Suppressor macrophage (primary cell): ENCODE measurements at regions not wholly inside any gene's neighbourhood (a gene's known extent, or its start where the extent isn't known, plus 50 kb on each side); places are given as distances from the start of the nearest gene placed in this dataset.
"Not testable (repeated sequence)": the region's sequence is repeated elsewhere in the genome, so short reads cannot be mapped to it uniquely, and the experiment has no call there.

Experiments used
- DNase-seq, 4 experiments: peaks; one replicate each; pipeline ENCODE4 v3.0.0-alpha.2; 2020 to 2022

DNA sequence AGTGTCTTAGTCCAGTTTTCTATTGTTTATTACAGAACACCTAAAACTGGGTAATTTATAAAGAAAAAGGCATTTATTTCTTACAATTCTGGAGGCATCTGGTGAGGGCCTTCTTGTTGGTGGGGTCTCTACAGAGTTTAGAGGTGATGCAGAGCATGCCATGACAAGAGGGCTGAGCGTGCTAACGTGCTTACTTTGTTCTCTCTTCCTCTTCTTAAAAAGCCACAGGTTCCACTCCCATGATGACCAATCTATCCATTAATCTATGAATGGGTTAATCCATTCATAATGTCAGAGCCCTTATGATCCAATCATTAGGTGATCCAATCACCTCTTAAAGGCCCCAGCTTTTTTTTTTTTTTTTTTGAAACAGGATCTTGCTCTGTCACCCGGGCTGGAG, 291.5 kb upstream of the GALNTL6 start:
- no peak for DNase-seq

DNA sequence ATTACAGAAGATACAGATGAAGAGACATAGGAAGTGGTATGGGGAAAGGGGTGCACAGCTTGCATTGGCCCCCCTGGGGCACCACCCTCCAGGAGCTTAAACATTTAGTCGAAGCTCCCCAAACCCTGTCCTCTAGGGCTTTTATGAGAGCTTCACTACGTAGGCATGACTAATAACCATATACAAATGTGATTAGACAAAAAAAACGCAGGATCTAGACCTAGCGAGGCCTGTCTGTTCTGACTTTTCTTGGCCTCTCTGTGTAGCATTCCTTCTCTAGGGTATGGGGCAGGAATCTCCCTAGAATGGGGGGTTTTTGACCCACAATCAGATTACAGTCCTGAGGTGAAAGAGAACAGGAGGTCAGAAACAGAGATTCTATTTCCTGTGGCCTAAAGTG, 293.7 kb upstream of the GALNTL6 start:
- no peak for DNase-seq

DNA sequence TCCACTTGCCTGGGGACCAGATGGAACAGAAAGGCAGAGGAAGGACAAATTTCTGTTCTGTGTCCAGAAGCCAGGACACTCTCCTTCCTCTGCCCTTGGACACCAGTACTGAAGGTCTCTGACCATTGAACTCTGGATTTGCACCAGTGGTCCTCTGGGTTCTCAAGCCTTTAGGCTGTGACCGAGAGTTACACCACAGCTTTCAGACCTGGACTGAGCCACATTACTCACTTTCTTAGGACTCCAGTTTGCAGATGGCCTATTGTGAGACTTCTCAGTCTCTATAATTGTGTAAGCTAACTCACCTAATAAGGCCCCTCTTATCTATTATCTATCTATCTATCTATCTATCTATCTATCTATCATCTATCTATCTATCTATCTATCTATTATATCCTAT, 295.3 kb upstream of the GALNTL6 start:
- DNase-seq, result no peak

DNA sequence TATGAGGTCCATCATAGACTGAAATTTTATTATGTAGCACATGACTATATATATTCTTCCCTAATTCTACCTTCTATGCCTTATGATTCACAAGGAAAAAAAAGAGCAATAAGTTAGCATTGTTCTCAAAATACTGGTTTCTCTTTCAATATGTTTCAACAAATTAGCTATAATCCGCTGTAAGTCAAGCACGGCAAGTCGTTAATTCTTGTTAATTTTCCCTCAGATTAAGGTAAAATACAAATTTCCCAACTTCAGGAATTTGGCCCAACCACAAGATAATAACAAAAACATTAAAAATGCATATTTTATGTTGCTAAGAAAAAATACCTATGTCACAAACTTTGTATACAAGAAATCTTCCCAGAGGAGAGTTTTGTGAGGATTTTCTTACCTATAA, 296.5 kb upstream of the GALNTL6 start:
- no peak for DNase-seq

DNA sequence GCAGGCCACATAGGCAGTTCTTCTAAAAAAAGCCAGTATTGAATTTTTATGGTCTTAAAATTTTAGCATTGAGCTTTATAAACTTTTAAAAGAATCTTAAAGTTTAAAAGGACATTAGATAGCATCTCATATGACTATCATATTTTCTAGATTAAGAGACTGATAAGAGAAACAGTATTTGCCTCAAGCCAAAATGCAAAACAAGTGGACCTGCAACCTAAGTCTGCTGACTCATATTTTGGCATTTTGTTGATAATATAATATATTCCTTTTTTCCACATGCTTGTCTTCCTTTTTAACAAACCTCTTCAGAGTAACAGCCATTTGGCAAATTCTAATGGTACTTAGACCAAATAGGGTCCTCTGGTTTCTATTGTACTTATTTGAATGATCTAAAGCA, 328.5 kb upstream of the GALNTL6 start:
- no peak for DNase-seq

DNA sequence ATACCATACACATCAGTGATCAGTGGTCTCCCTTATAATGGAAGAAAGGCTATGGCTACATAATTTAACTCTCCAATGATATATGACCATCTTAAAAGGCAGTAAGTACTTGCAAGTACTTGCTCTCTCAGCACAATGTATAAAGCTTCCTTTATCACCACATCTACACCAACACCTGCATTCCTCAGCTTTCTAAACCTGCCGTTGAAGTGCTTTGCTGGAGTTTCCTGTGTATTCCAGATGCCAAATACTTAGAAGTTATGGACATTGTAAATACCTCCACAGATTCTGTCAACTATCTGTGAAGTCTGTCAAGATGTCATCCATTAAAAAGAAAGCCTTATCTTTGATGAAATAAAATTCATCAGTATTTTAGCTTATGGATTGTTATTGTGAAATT, 335.0 kb upstream of the GALNTL6 start:
- no peak for DNase-seq

DNA sequence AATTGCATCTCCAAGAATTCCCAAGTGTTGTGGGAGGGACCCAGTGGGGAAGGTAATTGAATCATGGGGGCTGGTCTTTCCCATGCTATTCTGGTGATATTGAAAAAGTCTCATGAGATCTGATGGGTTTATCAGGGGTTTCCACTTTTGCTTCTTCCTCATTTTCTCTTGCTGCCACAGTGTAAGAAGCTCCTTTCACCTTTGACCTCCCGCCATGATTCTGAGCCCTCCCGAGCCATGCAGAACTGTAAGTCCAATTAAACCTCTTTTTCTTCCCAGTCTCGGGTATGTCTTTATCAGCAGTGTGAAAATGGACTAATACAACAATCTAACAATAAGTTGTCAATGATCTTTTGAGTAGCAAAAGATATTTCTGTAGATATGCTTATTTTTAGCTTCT, 338.1 kb upstream of the GALNTL6 start:
- DNase-seq, result not testable (repeated sequence)

DNA sequence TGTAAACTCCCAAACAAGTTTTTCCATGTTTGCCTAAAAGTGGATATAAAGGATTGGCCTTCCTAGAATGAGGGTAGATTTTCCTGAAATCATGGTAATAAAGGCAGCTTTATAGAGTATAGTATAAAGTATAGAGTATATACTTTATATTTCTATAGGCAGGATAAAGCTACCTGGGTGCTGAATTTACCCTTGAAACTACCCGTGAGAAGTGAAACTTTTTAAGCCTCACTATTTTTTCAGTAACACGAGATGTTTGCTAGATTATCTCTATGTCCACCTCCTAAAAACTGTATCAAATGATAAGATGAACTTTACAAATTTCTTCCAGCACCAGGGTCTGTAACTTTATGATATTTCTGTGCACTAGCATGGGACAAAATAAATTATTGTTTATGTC, 340.0 kb upstream of the GALNTL6 start:
- DNase-seq, result no peak

DNA sequence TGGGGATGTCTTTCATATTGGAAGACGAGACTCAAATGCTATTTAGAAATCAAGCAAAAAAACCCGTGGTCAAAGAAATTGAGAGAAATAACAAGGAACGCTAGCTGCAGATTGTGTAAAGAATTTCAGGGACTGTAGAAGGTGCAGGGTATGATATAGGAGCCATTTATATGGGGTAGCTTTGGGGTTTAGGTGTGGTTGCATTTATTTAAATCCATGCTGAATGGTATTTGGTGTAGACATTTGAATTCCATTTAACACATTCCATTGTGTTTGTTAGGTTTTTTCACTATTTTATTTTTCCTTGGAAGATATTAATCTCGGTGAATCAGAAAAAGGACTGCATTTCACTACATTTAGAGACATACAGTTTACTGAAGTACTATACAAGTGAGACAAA, 341.0 kb upstream of the GALNTL6 start:
- no peak for DNase-seq

DNA sequence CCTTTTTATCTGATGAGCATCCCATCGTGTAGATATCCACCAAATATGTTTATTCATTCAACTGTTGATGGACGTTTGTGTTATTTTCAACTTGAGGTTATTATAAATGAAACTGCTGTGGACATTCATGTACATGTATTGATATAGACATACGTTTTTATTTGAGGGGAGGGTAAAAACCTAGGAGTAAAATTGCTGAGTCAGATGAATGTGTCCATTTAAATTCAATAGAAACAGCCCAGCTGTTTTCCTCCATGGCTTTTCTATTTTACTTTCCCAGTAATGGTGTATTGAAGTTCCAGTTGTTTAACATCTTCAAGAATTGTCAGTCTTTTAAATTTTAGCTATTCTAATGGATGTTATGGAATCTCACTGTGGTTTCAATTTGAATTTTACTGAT, 348.7 kb upstream of the GALNTL6 start:
- DNase-seq, result no peak

DNA sequence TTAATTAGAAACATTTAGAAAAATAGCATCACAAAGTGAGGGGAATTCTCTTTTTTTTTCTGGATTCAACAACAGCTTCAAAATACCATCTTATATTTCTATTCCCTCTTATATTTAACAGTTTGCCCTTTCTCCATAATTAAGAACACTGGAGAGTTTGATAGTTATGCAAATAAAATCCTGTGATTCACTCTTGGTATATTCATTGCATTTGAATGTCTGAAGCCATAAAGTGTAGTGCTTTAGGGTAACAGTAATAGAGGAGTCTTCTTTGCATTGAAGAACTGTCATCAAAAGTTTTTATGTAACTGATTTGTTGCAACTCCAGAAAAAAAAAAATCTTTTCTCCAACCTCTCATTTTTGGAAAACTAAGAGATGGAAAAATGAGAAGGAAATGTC, 352.0 kb upstream of the GALNTL6 start:
- no peak for DNase-seq

DNA sequence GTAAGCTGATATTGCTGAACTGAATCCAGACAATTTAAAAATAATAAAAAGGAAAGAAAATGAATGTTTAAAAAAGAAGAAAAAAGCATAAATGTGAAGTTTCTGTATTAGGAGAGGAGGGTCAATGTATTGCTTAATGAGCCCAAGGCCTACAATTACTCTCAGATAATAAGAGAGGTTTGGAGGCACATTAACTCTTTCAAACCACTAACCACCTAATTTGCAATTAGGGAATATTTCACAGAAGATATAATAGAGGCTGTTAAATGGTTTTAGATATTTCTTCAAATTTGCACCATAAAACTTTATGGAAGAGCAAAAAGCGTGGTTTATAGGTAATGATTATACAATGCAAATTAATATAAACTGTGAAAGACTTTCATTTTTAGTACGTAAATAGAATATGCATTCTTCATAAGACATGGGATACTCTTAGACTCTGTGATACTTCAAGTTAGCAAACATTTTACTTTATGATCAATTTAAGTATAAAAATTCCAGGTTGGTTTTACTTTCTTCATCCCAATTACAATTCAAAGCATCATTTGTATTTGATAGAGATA, 364.2 kb upstream of the GALNTL6 start:
- DNase-seq, result no peak

DNA sequence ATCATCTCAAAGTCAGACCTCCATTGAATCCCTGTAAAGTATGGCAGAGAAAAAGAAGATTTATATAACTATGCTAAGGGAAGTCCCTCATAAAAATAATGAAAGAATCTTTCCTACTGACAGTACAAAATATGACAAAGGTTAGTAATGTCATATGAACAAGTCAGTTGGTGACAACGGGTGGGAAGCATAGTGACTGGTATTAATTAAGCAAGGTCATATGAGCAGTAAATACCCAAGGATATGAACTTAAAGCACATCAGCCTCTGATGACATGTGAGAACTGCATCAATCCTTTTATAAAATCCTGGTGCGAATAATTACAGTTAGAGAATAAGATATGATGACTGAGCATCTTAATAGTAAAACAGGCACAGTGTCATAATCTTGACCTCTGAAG, 364.8 kb upstream of the GALNTL6 start:
- DNase-seq, result no peak

DNA sequence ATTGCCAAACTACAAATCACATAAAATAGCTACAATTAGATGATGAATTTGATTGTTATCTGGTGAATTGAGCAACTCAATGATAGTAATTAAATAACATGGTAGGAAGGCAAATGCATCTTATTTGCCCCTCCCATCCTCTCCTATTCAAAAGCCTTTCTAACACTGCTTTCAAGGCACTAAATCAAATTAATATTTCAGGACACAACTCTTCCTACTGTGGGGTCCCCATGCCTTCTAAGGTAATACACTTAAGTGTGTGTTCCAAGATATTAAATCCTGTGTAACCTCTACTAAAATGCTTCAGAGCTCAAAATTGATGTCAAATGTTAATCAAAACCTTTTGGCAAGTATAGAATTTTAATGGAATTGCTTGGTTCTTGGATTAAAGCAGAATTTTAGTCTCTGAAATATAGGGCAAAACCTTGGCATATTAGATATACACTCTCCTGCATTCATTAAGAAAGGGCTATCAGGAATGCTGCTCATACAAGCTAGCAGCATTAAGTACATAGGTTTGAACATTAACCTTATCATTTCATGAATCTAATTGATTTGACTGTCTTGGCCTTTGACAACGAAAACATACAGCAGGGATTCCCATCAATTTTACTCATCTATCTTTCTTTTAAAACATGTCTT, 371.8 kb upstream of the GALNTL6 start:
- DNase-seq, result no peak

DNA sequence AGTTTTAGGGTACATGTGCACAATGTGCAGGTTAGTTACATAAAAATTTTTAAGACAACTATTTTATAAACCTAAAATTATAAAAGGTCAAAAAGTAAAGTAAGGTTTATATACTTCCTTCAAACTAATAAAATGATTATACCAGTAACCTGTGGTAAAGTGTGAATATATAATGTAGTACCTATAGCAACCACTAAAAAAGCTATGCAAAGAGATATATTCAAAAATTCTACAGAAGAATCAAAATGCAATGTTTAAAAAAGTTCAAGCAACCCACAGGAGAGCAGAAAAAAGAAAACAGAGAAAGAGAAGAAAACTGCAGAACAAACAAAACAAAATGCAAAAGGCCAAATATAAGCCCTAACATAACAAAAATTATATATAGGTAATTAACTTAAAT, 379.5 kb upstream of the GALNTL6 start:
- DNase-seq, result no peak

DNA sequence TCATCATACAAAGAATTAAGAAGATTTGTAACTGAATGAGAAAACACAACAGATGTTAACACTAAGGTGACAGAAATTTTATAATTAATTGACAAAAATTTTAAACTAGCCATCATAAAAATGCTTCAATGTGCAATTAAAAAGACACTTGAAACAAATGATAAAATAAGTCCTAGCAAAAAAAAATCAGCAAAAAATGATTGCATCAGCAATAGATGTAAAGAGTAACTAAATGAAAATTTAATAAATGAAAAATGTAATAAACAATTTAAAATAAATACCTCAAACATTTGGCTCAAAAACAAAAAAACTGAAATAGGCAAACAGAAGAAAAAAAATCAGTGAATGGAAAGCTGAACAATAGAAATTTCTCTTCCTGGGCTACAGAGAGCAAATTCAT, 380.7 kb upstream of the GALNTL6 start:
- no peak for DNase-seq

DNA sequence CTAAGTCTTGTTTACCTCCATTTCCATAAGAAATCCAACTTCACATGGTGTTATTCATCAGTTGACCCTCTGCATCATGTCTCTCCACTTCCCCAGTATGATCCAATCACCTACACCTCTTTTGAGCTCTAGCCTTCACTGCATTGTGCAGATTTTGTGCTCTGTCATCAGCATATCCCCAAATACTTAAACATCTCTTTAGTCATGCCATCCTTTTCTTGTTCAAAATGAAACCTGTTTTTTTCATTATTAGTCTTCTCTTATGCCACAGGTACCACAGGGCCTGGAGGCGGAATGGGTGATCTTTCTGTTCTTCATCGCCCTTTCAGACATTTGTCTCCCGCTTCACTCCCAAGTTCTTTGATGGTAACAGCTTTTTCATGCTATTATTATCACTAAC, 382.7 kb upstream of the GALNTL6 start:
- no peak for DNase-seq

DNA sequence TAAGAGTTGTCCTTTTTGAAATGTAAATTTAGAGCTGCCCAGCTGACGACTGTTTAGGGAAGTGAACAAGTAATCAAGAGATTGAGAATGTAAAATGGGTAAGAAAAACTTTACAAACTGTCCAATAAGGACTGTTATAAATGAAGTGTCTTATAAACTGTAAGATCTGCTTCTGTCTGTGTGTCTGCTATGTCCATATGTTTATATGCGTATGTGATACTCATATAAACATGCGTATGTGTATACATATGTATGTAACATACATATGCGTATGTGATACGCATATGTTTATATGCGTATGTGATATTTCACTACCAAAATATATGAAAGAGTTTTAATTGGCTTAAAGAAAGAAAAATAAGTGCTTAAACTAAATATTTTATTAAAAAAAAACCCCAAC, 416.0 kb upstream of the GALNTL6 start:
- no peak for DNase-seq

DNA sequence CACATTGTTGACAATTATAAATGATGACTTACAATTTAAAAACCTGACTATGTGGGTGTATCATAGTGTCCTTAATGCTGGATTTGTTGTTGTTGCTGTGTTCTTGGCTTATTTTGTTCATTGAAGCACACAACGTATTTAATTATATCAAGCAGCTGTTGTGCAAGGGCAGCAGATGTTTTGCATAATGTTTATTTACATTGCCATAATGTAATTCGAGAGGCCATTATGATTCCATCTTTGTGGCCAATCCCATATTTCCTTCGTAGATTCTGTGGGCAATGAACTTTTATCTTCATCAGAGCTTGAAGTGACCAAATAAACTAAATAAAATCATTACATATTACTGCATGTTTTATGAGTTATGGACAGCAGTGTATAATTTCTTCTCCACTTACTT, 422.6 kb upstream of the GALNTL6 start:
- DNase-seq, result no peak

DNA sequence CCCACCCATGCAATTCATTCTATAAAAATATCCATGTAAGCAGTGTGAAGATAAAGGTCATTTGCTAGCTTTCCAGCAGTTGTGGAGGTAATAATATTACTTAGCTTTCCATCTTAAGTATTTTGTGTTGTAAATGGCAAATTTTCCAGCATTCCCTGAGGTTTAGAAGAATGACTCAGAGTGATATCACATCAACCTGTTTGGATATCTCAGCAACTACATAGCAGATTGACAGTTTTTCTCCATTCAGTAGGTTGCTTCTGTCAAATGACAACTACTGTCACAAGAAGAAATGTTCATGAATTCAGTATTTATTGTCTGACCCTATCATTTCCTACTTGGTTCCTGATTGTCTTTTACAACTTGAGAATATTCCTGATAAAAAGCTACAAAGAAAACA, 434.9 kb upstream of the GALNTL6 start:
- no peak for DNase-seq

DNA sequence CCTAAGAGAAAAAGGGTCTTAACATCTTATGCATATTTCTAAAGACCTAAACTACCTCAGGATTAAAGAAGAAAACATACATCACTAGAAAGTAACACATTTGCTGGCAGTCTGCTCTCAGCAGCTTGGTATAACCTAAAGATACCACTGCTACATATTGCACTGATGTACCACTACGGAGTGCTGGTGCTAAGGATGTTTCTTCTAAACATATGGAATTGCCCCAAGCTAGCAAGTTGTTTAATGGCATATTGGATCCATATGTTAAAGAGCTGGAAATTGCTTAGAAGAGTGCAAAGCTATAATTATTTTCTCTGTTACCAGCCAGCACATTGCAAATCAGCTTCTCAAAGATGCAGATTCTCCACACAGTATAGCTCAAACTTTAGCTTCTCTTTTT, 436.5 kb upstream of the GALNTL6 start:
- DNase-seq, result no peak

DNA sequence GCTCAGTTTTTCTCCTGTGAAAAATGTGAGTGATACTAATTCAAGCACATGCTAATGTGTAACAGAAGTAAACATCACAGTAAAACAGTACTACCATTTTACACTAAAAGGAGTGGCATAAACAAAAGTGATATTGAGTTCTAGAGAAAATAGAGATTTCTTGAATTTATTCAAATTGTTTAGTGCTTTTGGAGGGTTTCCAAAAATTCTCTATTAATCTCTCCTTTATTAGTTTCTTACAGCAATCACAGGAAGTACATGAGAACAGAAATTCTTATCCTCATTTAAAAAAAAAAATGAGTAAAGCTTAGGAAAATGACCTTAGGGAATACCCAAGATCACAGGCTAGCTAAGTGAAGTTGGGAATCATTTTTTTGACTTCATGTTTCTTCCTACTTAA, 459.7 kb upstream of the GALNTL6 start:
- DNase-seq, result no peak

DNA sequence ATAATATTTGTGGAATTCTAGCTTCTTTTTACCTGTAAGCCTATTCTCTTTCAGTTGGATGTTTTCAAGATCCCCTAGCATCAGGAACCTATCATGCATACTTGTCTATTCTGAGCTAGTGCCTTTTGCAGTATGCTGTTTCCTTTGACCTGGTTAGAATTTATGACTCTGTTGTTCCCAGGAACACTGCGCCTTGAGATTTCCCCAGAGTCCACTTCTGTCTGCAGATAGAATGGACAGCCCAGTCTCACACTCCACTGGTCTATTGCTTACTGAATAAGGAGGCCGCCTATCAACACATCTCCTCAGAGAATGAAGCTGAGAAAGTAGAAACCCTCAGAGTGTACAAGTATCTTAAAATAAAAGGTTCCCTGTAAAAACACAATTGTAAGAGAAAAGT, 465.1 kb upstream of the GALNTL6 start:
- DNase-seq, result no peak

DNA sequence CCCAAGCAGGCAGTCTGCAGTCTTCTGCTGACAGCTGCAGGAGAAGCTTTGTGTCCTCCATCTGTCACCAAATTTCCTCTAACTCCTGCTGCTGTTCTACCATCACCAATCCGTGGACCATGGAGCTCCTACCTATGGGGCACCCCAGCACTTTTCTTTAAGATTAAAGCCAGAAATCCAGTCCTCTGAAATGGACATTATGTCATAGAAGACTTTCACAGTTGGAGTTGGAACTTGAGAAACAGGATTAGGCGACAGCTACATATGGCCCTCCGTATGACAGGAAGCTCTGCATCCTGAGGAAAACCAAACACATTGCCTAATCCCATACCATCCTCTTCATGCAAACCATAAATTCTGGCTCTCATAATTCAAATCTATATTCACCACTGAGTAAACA, 470.6 kb upstream of the GALNTL6 start:
- DNase-seq, result peak in 2 of 4 experiments; percentile 3 to 7

DNA sequence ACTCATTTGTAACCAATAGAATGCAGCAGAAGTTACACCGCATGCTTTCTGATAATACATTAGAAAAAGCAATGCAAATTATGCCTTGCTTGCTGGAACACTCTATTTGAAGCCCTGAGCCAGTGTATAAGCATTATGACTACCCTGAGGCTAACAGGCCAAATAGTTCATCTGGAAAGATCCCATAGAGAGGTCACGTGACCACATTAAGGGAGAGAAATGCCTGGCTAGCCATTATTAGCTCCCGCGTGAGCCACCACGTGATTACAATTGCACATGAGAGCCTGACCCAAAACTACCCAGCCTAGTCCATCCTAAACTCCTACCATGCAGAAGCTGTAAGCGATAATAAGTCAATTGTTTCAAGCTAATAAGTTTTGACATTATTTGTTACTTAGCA, 472.9 kb upstream of the GALNTL6 start:
- DNase-seq, result no peak
